Uterus (tissue), 2 donors: ENCODE measurements at regions not wholly inside any gene's neighbourhood (a gene's known extent, or its start where the extent isn't known, plus 50 kb on each side); places are given as distances from the start of the nearest gene placed in this dataset.

Experiments used
- CTCF ChIP-seq, 4 experiments: fragments of 200-600 bp in 2 of 4; fragments of 450-650 bp in 2 of 4; sonication (generic) in 2 of 4; IDR thresholded peaks; one replicate each; pipeline ENCODE4 v1.5.1; 2016 to 2019; ENCODE audit warnings: antibody characterized with exemption in 4 of 4, mild to moderate bottlenecking in 2 of 4, moderate library complexity in 1 of 4
- POLR2A ChIP-seq, 2 donors: fragments of 450-650 bp; IDR thresholded peaks; one replicate each; pipeline ENCODE4 v1.6.1; 2016; ENCODE audit warnings: antibody characterized with exemption in 2 of 2, mild to moderate bottlenecking in 1 of 2, moderate library complexity in 1 of 2

DNA sequence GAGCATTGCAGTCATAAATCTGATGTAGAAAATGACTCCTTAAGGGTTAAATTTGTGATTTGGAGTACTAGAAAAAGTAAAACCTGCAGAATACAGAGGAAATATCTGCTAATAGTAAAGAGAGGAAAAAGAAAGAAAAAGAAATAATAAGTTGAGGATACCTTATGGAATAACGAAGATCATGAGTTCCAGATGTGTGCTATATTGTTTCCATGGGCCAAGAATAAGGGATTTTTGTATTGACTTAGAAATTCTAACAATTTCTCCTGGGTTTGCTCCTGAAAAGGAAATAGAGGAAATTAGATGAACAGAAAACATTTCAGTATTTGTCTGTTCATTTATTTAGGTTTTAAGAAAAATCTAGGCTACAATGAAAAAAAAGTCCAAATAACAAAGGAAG is 115.3 kb downstream of the ALG10B start:
- TF ChIP-seq POLR2A (IDR thresholded peaks at IDR 0.05) (no peak), CTCF (IDR thresholded peaks at IDR 0.05) (no peak)
